GM18951 (cell line): ENCODE measurements at regions not wholly inside any gene's neighbourhood (a gene's known extent, or its start where the extent isn't known, plus 50 kb on each side); places are given as distances from the start of the nearest gene placed in this dataset.

Experiments used
- POLR2A ChIP-seq: IDR thresholded peaks from 4 replicates; pipeline ENCODE4 v1.6.1; 2011; ENCODE audit warnings: mild to moderate bottlenecking; ENCODE audit not compliant: insufficient read length, insufficient read depth; ENCODE audit errors: extremely low read depth
- in situ Hi-C: fragments of 300-500 bp; cut with MboI; formaldehyde crosslinking; loops from one replicate; pipeline ENCODE4 v1.12.0; 2022; ENCODE audit warnings: low sequenced_read_pairs, mixed read lengths, inconsistent platforms; ENCODE audit not compliant: unreplicated experiment

- in situ Hi-C loops = no loop called here
- no peak for TF ChIP-seq POLR2A
Observed at GRCh38 chr4:52244103-52244775, 193.1 kb downstream of the SPATA18 start.

GRCh38 chr4:52244848-52245247 lies 193.7 kb downstream of the SPATA18 start:
- in situ Hi-C loops = no loop called here
- TF ChIP-seq POLR2A = no peak

- in situ Hi-C loops = no loop called here
Observed at GRCh38 chr4:52246827-52247226, 195.7 kb downstream of the SPATA18 start.

GRCh38 chr4:52247941-52248340 lies 196.8 kb downstream of the SPATA18 start:
- in situ Hi-C loops = no loop called here

More at GRCh38 chr4:52246827-52247226, 195.7 kb downstream of the SPATA18 start:
- TF ChIP-seq POLR2A = no peak

GRCh38 chr4:52248820-52249219 lies 197.7 kb downstream of the SPATA18 start:
- TF ChIP-seq POLR2A = no peak
- in situ Hi-C loops = no loop called here

More at GRCh38 chr4:52247941-52248340, 196.8 kb downstream of the SPATA18 start:
- TF ChIP-seq POLR2A = no peak

- in situ Hi-C loops = no loop called here
- no peak for TF ChIP-seq POLR2A
Observed at GRCh38 chr4:52249581-52249980, 198.5 kb downstream of the SPATA18 start.

GRCh38 chr4:52250154-52250553 lies 199.1 kb downstream of the SPATA18 start:
- in situ Hi-C loops = no loop called here
- TF ChIP-seq POLR2A = no peak

- in situ Hi-C loops = no loop called here
- no peak for TF ChIP-seq POLR2A
Observed at GRCh38 chr4:52251864-52252263, 200.8 kb downstream of the SPATA18 start.

GRCh38 chr4:52253025-52253424 lies 201.9 kb downstream of the SPATA18 start:
- in situ Hi-C loops = no loop called here
- TF ChIP-seq POLR2A = no peak

- no peak for TF ChIP-seq POLR2A
- in situ Hi-C loops = no loop called here
Observed at GRCh38 chr4:52256522-52256921, 205.4 kb downstream of the SPATA18 start.

- TF ChIP-seq POLR2A = no peak
Observed at GRCh38 chr4:52259978-52260377, 208.9 kb downstream of the SPATA18 start.

GRCh38 chr4:52260514-52261210 lies 209.6 kb downstream of the SPATA18 start:
- TF ChIP-seq POLR2A = no peak
- in situ Hi-C loops = no loop called here

More at GRCh38 chr4:52259978-52260377, 208.9 kb downstream of the SPATA18 start:
- in situ Hi-C loops = no loop called here

GRCh38 chr4:52263607-52264006 lies 212.5 kb downstream of the SPATA18 start:
- TF ChIP-seq POLR2A = no peak
- in situ Hi-C loops = no loop called here
